Stimulated activated CD4-positive, alpha-beta T cell treated with anti-CD3 and anti-CD28 coated beads, Interleukin-2, amount 100 ng/mL, for 24 hours (primary cell): ENCODE measurements at regions not wholly inside any gene's neighbourhood (a gene's known extent, or its start where the extent isn't known, plus 50 kb on each side); places are given as distances from the start of the nearest gene placed in this dataset.
"Not testable (repeated sequence)": the region's sequence is repeated elsewhere in the genome, so short reads cannot be mapped to it uniquely, and the experiment has no call there.

ENCODE experiments used
- DNase-seq, 2 donors: peaks; one replicate each; pipeline ENCODE4 v3.0.0-alpha.2; 2020

- DNase-seq, result peak in 1 of 2 donors; percentile 20
Observed at GRCh38 chr6:156687789-156688619, 89.2 kb upstream of the ARID1B start.

- peak; percentile 77 to 81 for DNase-seq
Observed at GRCh38 chr6:156686995-156687788, 90.0 kb upstream of the ARID1B start.

- peak in 1 of 2 donors; percentile 26 for DNase-seq
Observed at GRCh38 chr6:156686301-156686994, 90.7 kb upstream of the ARID1B start.

- DNase-seq, result no peak
Observed at GRCh38 chr6:156685823-156686222, 91.4 kb upstream of the ARID1B start.

GRCh38 chr6:156683821-156684220 lies 93.4 kb upstream of the ARID1B start:
- no peak for DNase-seq

- DNase-seq, result no peak
Observed at GRCh38 chr6:156676721-156677120, 100.5 kb upstream of the ARID1B start.

GRCh38 chr6:156674197-156674596 lies 103.0 kb upstream of the ARID1B start:
- DNase-seq, result no peak

GRCh38 chr6:156670097-156670496 lies 107.1 kb upstream of the ARID1B start:
- not testable (repeated sequence) for DNase-seq

- peak in 1 of 2 donors; percentile 68 for DNase-seq
Observed at GRCh38 chr6:156662025-156662445, 115.1 kb upstream of the ARID1B start.

GRCh38 chr6:156660389-156660788 lies 116.8 kb upstream of the ARID1B start:
- no peak for DNase-seq

- no peak for DNase-seq
Observed at GRCh38 chr6:156659822-156660198, 117.4 kb upstream of the ARID1B start.

- DNase-seq, result no peak
Observed at GRCh38 chr6:156658966-156659821, 118.0 kb upstream of the ARID1B start.

GRCh38 chr6:156658186-156658965 lies 118.8 kb upstream of the ARID1B start:
- no peak for DNase-seq

GRCh38 chr6:156657296-156657695 lies 119.9 kb upstream of the ARID1B start:
- DNase-seq, result no peak

- no peak for DNase-seq
Observed at GRCh38 chr6:156654919-156655918, 122.0 kb upstream of the ARID1B start.

GRCh38 chr6:156652231-156652750 lies 124.9 kb upstream of the ARID1B start:
- no peak for DNase-seq

- no peak for DNase-seq
Observed at GRCh38 chr6:156651486-156651885, 125.7 kb upstream of the ARID1B start.

- DNase-seq, result no peak
Observed at GRCh38 chr6:156650896-156651390, 126.2 kb upstream of the ARID1B start.

- DNase-seq, result no peak
Observed at GRCh38 chr6:156648616-156649015, 128.6 kb upstream of the ARID1B start.

- DNase-seq, result no peak
Observed at GRCh38 chr6:156647991-156648390, 129.2 kb upstream of the ARID1B start.
